Gastroesophageal sphincter (tissue), 3 donors: ENCODE measurements at regions not wholly inside any gene's neighbourhood (a gene's known extent, or its start where the extent isn't known, plus 50 kb on each side); places are given as distances from the start of the nearest gene placed in this dataset.

Experiments used
- CTCF ChIP-seq, 4 experiments: fragments of 200-600 bp in 2 of 4; fragments of 450-650 bp in 2 of 4; sonication (generic) in 1 of 4; IDR thresholded peaks; one replicate each; pipeline ENCODE4 v1.5.1; 2017 to 2019; ENCODE audit warnings: antibody characterized with exemption in 4 of 4, mild to moderate bottlenecking in 2 of 4, moderate library complexity in 2 of 4
- POLR2A ChIP-seq, 2 donors: fragments of 450-650 bp; IDR thresholded peaks; one replicate each; pipeline ENCODE4 v1.6.1; 2017; ENCODE audit warnings: antibody characterized with exemption in 2 of 2, mild to moderate bottlenecking in 2 of 2, moderate library complexity in 1 of 2
- POLR2AphosphoS5 ChIP-seq: sonication (generic); formaldehyde crosslinking; IDR thresholded peaks from one replicate; pipeline ENCODE4 v1.6.1; 2017; ENCODE audit warnings: antibody characterized with exemption

- TF ChIP-seq POLR2A (IDR thresholded peaks at IDR 0.05) (no peak), CTCF (IDR thresholded peaks at IDR 0.05) (no peak), POLR2AphosphoS5 (no peak)
Measured at GRCh38 chr9:119675951-119676350, 306.7 kb upstream of the BRINP1 start.
